Activated CD4-positive, alpha-beta memory T cell treated with anti-CD3 and anti-CD28 coated beads, Interleukin-2, amount 10 ng/mL, durations not matched to agents 7 days and 5 days (primary cell): ENCODE measurements at regions not wholly inside any gene's neighbourhood (a gene's known extent, or its start where the extent isn't known, plus 50 kb on each side); places are given as distances from the start of the nearest gene placed in this dataset.

Experiments used
- CTCF ChIA-PET: fragments of 350-600 bp; sonication (Branson Sonifier 250); formaldehyde crosslinking; loops from one replicate; lab custom pipeline; 2021; ENCODE audit warnings: antibody characterized with exemption, inconsistent platforms; lab: Charles Lee
- POLR2A ChIA-PET: fragments of 350-600 bp; sonication (Branson Sonifier 250); formaldehyde crosslinking; loops from one replicate; lab custom pipeline; 2021; ENCODE audit warnings: antibody characterized with exemption; lab: Charles Lee
- DNase-seq: peaks from one replicate; pipeline ENCODE4 v3.0.0-alpha.2; 2020
- H3K27ac Mint-ChIP-seq: one replicate; pipeline ENCODE4 v1.8.0; 2021; ENCODE audit warnings: mild to moderate bottlenecking, mixed read lengths
- H3K27me3 Mint-ChIP-seq: one replicate; pipeline ENCODE4 v1.8.0; 2021; ENCODE audit warnings: mixed read lengths
- H3K36me3 Mint-ChIP-seq: one replicate; pipeline ENCODE4 v1.8.0; 2021; ENCODE audit warnings: low read depth, mixed read lengths
- H3K4me1 Mint-ChIP-seq: one replicate; pipeline ENCODE4 v1.8.0; 2021; ENCODE audit warnings: mixed read lengths
- H3K4me3 Mint-ChIP-seq: one replicate; pipeline ENCODE4 v1.8.0; 2021; ENCODE audit warnings: mild to moderate bottlenecking, mixed read lengths
- H3K9me3 Mint-ChIP-seq: one replicate; pipeline ENCODE4 v1.8.0; 2021; ENCODE audit warnings: mixed read lengths

- Mint-ChIP-seq H3K4me3 (no peak overlapping the region), H3K36me3 (no peaks in the 10 kb centered on the region), H3K4me1 (no peaks in the 10 kb centered on the region), H3K27me3 (no peaks in the 10 kb centered on the region), H3K27ac (no peak overlapping the region), H3K9me3 (no peaks in the 10 kb centered on the region)
- ChIA-PET POLR2A (no interaction called here), CTCF (no interaction called here)
- no peak for DNase-seq
Observed at GRCh38 chrX:39019056-39019455, 217.8 kb downstream of the MID1IP1 start.

GRCh38 chrX:39020051-39020669, 218.9 kb downstream of the MID1IP1 start:
- Mint-ChIP-seq H3K9me3 (no peaks in the 10 kb centered on the region), H3K27ac (no peak overlapping the region), H3K4me3 (no peak overlapping the region), H3K36me3 (no peaks in the 10 kb centered on the region), H3K4me1 (no peaks in the 10 kb centered on the region), H3K27me3 (no peaks in the 10 kb centered on the region)
- CTCF ChIA-PET = no interaction called here
- DNase-seq = no peak
- POLR2A ChIA-PET = no interaction called here

GRCh38 chrX:39022106-39022505, 220.8 kb downstream of the MID1IP1 start:
- H3K4me3 Mint-ChIP-seq = no peak overlapping the region
- ChIA-PET CTCF (no interaction called here), POLR2A (no interaction called here)
- H3K27ac Mint-ChIP-seq = no peak overlapping the region
- no peaks in the 10 kb centered on the region for H3K27me3 Mint-ChIP-seq
- H3K4me1 Mint-ChIP-seq = no peaks in the 10 kb centered on the region
- no peaks in the 10 kb centered on the region for H3K9me3 Mint-ChIP-seq
- no peak for DNase-seq
- no peaks in the 10 kb centered on the region for H3K36me3 Mint-ChIP-seq

GRCh38 chrX:39029221-39029620, 228.0 kb downstream of the MID1IP1 start:
- ChIA-PET CTCF (no interaction called here), POLR2A (no interaction called here)
- Mint-ChIP-seq H3K27me3 (no peaks in the 10 kb centered on the region), H3K27ac (no peak overlapping the region), H3K36me3 (no peaks in the 10 kb centered on the region), H3K4me3 (no peak overlapping the region), H3K9me3 (peaks cover 2% of the 10 kb centered on the region), H3K4me1 (no peaks in the 10 kb centered on the region)
- no peak for DNase-seq

GRCh38 chrX:39030636-39031035, 229.4 kb downstream of the MID1IP1 start:
- Mint-ChIP-seq H3K4me3 (no peak overlapping the region), H3K27ac (no peak overlapping the region), H3K36me3 (no peaks in the 10 kb centered on the region), H3K4me1 (no peaks in the 10 kb centered on the region), H3K27me3 (no peaks in the 10 kb centered on the region), H3K9me3 (peaks cover 2% of the 10 kb centered on the region)
- ChIA-PET CTCF (no interaction called here), POLR2A (no interaction called here)
- DNase-seq = no peak

GRCh38 chrX:39039890-39040289, 238.6 kb downstream of the MID1IP1 start:
- no peaks in the 10 kb centered on the region for H3K4me1 Mint-ChIP-seq
- peaks cover 3% of the 10 kb centered on the region for H3K27me3 Mint-ChIP-seq
- no peak for DNase-seq
- H3K4me3 Mint-ChIP-seq = no peak overlapping the region
- H3K36me3 Mint-ChIP-seq = no peaks in the 10 kb centered on the region
- ChIA-PET CTCF (no interaction called here), POLR2A (no interaction called here)
- H3K9me3 Mint-ChIP-seq = no peaks in the 10 kb centered on the region
- no peak overlapping the region for H3K27ac Mint-ChIP-seq

- CTCF ChIA-PET = no interaction called here
- Mint-ChIP-seq H3K27me3 (no peaks in the 10 kb centered on the region), H3K4me3 (no peak overlapping the region), H3K27ac (no peak overlapping the region), H3K36me3 (no peaks in the 10 kb centered on the region), H3K4me1 (no peaks in the 10 kb centered on the region), H3K9me3 (no peaks in the 10 kb centered on the region)
- no peak for DNase-seq
- POLR2A ChIA-PET = no interaction called here
Observed at GRCh38 chrX:39043838-39044550, 242.7 kb downstream of the MID1IP1 start.

- POLR2A ChIA-PET = no interaction called here
- Mint-ChIP-seq H3K27me3 (no peaks in the 10 kb centered on the region), H3K4me3 (no peak overlapping the region), H3K27ac (no peak overlapping the region), H3K4me1 (no peaks in the 10 kb centered on the region), H3K9me3 (no peaks in the 10 kb centered on the region), H3K36me3 (no peaks in the 10 kb centered on the region)
- no peak for DNase-seq
- CTCF ChIA-PET = no interaction called here
Observed at GRCh38 chrX:39047174-39047573, 245.9 kb downstream of the MID1IP1 start.

GRCh38 chrX:39049975-39050374, 248.7 kb downstream of the MID1IP1 start:
- Mint-ChIP-seq H3K27ac (no peak overlapping the region), H3K4me1 (no peaks in the 10 kb centered on the region), H3K4me3 (no peak overlapping the region), H3K9me3 (no peaks in the 10 kb centered on the region), H3K36me3 (no peaks in the 10 kb centered on the region), H3K27me3 (no peaks in the 10 kb centered on the region)
- ChIA-PET POLR2A (no interaction called here), CTCF (no interaction called here)
- DNase-seq = no peak

GRCh38 chrX:39050427-39050826, 249.2 kb downstream of the MID1IP1 start:
- Mint-ChIP-seq H3K36me3 (no peaks in the 10 kb centered on the region), H3K27ac (no peak overlapping the region), H3K4me3 (no peak overlapping the region), H3K27me3 (no peaks in the 10 kb centered on the region), H3K4me1 (no peaks in the 10 kb centered on the region), H3K9me3 (no peaks in the 10 kb centered on the region)
- ChIA-PET POLR2A (no interaction called here), CTCF (no interaction called here)
- DNase-seq = no peak

GRCh38 chrX:39052751-39053150, 251.5 kb downstream of the MID1IP1 start:
- Mint-ChIP-seq H3K9me3 (no peaks in the 10 kb centered on the region), H3K27ac (no peak overlapping the region), H3K36me3 (no peaks in the 10 kb centered on the region), H3K4me1 (no peaks in the 10 kb centered on the region), H3K27me3 (no peaks in the 10 kb centered on the region), H3K4me3 (no peak overlapping the region)
- CTCF ChIA-PET = no interaction called here
- POLR2A ChIA-PET = no interaction called here
- no peak for DNase-seq

GRCh38 chrX:39058724-39059123, 257.5 kb downstream of the MID1IP1 start:
- ChIA-PET POLR2A (no interaction called here), CTCF (no interaction called here)
- H3K4me1 Mint-ChIP-seq = no peaks in the 10 kb centered on the region
- H3K4me3 Mint-ChIP-seq = no peak overlapping the region
- DNase-seq = no peak
- H3K36me3 Mint-ChIP-seq = no peaks in the 10 kb centered on the region
- no peak overlapping the region for H3K27ac Mint-ChIP-seq
- no peaks in the 10 kb centered on the region for H3K9me3 Mint-ChIP-seq
- H3K27me3 Mint-ChIP-seq = no peaks in the 10 kb centered on the region

- Mint-ChIP-seq H3K9me3 (no peaks in the 10 kb centered on the region), H3K4me3 (no peak overlapping the region), H3K4me1 (no peaks in the 10 kb centered on the region), H3K27me3 (no peaks in the 10 kb centered on the region), H3K36me3 (no peaks in the 10 kb centered on the region), H3K27ac (no peak overlapping the region)
- ChIA-PET CTCF (no interaction called here), POLR2A (no interaction called here)
- DNase-seq = no peak
Observed at GRCh38 chrX:39059866-39060265, 258.6 kb downstream of the MID1IP1 start.

- CTCF ChIA-PET = no interaction called here
- Mint-ChIP-seq H3K27ac (no peak overlapping the region), H3K4me1 (no peaks in the 10 kb centered on the region), H3K9me3 (no peaks in the 10 kb centered on the region), H3K36me3 (no peaks in the 10 kb centered on the region), H3K4me3 (no peak overlapping the region), H3K27me3 (no peaks in the 10 kb centered on the region)
- no peak for DNase-seq
- POLR2A ChIA-PET = no interaction called here
Observed at GRCh38 chrX:39063037-39063436, 261.8 kb downstream of the MID1IP1 start.
